ENCODE measurements at regions not wholly inside any gene's neighbourhood (a gene's known extent, or its start where the extent isn't known, plus 50 kb on each side); places are given as distances from the start of the nearest gene placed in this dataset.

DNA sequence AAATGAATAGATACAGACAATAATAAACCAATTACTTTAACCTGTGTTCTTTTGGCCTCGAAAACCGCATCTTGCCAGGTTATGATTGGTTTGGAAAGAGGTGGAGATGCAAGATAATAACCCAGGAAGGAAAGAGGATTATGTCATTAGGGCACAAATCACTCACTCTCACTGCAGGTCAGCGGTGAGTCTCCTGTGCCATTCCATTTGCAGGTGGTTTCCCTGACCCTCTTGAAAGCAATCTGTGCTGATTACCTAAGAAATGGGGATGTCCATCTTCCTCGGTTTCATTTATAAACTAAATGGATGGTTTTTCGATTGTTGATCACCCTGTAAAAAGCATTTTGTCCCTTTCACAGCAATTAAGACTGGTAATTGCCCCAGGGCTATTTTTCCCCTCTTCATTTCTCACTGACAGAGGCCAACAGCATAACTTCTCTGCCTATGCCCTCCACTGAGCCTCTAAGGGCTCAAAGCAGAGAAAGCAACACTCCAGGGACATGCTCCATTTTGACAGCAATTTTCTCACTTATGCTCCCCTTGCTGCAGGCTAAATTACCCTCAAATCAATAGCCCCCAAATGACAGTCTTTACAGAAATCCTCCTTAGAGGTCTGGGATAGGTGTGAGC, 257.5 kb downstream of the IPMK start:
- no peak for DNase-seq (ENCODE audit: low spot score)

GRCh38 chr10:58003945-58004344, 263.7 kb downstream of the IPMK start:
- DNase-seq (ENCODE audit: low spot score): no peak

DNA sequence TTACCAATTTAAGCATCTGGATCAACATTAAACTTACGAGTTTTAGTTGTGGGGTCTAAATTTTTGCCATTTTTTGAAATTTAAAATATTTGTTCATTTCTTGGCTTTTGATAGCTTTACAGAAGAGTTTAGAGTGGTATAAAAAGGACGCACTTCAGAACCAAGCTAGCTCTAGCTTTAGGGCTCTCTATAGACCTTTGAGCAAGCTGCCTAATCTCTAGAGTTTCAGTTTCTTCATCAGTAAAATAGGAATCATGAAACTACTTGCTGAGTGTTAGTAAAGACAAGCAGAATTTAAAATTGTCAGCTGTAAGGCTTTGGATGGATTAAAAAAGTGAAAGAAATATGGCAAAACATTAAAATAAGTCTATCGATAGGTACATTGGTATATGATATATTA, 266.5 kb downstream of the IPMK start:
- DNase-seq (ENCODE audit: low spot score): no peak

- DNase-seq (ENCODE audit: low spot score): no peak
Observed at GRCh38 chr10:57996536-57996935, 271.2 kb downstream of the IPMK start.

GRCh38 chr10:57993302-57993701, 274.4 kb downstream of the IPMK start:
- DNase-seq (ENCODE audit: low spot score): no peak

- no peak for DNase-seq (ENCODE audit: low spot score)
Observed at GRCh38 chr10:57992321-57993077, 275.2 kb downstream of the IPMK start.

DNA sequence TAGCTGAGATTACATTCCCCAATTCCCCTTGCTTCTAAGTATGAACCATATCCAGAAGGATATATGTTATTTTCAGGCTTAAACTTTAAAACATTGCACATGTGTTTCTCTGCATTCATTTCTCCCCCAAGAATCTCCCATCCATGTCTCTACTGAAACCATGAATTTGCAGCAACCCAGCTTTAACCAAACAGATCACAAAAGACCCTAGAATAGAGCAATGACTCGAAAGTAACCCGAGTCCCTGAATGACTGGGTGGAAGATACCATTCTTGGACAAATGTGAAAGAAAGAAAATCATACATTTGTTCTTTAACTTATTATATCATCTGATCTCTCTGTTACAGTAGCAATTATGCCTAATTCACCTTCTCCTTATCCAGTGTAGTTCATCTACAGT, 278.7 kb downstream of the IPMK start:
- DNase-seq (ENCODE audit: low spot score): no peak

GRCh38 chr10:57987055-57987721, 280.5 kb downstream of the IPMK start:
- no peak for DNase-seq (ENCODE audit: low spot score)

- no peak for DNase-seq (ENCODE audit: low spot score)
Observed at GRCh38 chr10:57986422-57986821, 281.3 kb downstream of the IPMK start.

DNA sequence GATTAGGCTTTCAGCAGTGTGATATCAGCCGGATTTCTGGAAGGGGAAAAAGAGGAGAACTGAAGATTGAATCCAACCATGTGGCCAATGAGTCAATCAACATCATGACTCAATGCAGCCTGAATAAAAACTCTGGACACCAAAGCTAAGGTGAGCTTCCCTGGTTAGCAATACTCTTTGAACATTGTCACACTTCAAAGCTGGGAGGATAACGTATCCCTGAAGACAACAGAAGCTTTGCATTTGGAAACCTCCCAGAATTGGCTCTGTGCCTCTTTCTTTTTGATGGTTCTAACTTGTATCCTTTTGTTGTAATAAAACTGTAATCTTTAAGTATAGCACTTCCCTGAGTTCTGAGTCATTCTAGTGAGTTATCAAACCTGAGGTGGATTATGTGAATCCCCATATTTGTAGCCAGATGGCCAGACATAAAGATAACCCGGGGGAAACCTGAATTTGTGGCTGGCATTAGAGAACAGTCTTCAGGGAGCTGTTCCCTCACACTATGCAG, 284.4 kb downstream of the IPMK start:
- DNase-seq (ENCODE audit: low spot score): no peak

DNA sequence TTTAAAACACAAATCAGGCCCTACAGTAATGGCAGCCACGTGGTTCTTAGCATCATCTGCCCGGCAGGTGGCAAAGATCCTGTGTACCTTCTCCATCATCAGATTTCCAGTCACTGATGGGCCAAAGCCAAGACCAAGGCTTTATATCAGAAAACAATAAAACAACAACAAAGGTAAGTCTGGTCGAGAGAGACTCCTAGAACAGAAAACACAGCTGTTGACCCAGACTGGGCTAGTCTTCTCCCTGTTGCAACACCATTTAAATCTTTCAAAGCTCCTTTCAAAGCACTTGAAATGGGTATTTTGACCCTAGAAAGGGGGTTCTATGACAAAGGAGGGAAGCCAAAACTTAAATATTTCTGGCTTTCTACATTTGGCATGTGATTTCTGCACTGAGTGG, 285.6 kb downstream of the IPMK start:
- no peak for DNase-seq (ENCODE audit: low spot score)

- DNase-seq (ENCODE audit: low spot score): no peak
Observed at GRCh38 chr10:57979956-57980355, 287.7 kb downstream of the IPMK start.

GRCh38 chr10:57979491-57979890, 288.2 kb downstream of the IPMK start:
- DNase-seq (ENCODE audit: low spot score): no peak

DNA sequence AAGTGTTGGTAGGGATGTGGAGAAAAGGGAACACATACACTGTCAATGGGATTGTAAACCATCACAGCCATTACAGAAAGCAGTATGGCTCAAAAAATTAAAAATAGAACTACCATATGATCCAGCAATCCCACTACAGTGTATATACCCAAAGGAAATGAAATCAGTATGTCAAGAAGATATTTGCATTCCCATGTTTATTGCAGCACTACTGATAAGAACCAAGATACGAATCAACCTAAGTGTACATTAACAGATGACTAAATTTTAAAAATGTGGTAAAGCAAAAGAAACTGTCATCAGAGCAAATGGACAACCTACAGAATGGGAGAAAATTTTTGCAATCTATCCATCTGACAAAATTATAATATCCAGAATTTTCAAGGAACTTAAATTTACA, 290.4 kb downstream of the IPMK start:
- no peak for DNase-seq (ENCODE audit: low spot score)

DNA sequence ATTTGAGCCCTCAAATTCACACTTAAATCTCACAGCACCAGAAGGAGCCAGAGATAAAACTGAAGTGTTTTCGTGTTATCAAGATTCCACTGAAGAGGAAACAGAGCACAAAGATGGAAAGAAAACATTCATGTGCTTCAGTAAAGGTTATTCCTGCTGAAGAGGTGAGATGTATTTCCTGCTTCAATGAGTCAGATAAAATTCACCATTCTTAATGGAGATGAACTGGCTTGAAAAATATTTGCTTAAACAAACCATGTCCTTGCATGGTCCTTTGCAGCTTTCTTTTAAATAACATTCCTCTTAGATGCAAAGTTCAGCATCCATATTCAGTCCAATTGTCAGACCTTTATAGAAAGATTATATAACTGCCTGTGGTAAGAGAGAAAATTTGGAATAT, 294.2 kb downstream of the IPMK start:
- DNase-seq (ENCODE audit: low spot score): no peak

DNA sequence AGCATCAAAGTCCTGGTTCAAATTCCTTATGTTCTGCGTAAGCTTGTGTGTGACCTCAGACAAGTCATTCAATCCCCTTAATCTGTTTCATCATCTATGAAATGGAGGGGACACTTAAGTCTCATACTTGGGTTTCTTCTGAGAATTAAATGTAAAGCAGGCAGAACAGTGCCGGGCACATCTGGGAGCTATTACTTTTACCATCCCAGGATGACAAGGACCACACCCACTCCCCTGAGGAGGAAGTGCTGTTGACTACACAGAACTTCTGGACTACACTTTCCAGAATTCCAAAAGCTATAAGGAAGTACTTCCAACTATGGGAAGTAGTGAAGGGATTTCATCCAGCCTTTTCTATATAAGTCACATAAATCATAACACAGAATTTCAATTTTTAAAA, 294.9 kb downstream of the IPMK start:
- no peak for DNase-seq (ENCODE audit: low spot score)

GRCh38 chr10:57968328-57969016, 299.2 kb downstream of the IPMK start:
- no peak for DNase-seq (ENCODE audit: low spot score)

GRCh38 chr10:57964351-57964750, 303.3 kb downstream of the IPMK start:
- DNase-seq (ENCODE audit: low spot score): peak; percentile 86

GRCh38 chr10:57963546-57963945, 304.1 kb downstream of the IPMK start:
- DNase-seq (ENCODE audit: low spot score): no peak

GRCh38 chr10:57962839-57963238, 304.9 kb downstream of the IPMK start:
- no peak for DNase-seq (ENCODE audit: low spot score)

GRCh38 chr10:57961487-57961886, 306.2 kb downstream of the IPMK start:
- no peak for DNase-seq (ENCODE audit: low spot score)

DNA sequence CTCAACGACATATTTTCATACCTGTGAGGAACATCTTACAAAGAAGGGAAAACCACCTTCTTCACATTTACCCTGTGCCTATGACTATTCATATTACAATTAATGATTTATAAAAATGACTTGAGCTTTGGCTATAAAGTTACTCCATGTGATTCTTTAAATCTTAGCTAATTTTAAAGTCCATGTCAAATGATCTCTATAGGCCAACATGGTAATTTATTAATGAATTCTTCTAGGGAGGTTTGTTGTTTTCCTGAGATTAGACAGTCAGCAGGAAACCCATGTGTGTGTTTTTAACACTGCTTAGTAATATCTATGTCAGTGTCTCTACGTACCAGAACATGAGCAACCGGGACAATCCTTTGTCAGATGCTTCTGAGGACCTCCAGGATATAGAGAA, 307.3 kb downstream of the IPMK start:
- DNase-seq (ENCODE audit: low spot score): no peak
